Superior temporal gyrus (tissue), 1 donor: ENCODE measurements at regions not wholly inside any gene's neighbourhood (a gene's known extent, or its start where the extent isn't known, plus 50 kb on each side); places are given as distances from the start of the nearest gene placed in this dataset.

ENCODE experiments used
- DNase-seq: peaks from one replicate; pipeline ENCODE4 v3.0.0-alpha.2; 2016; ENCODE audit errors: extremely low spot score

DNA sequence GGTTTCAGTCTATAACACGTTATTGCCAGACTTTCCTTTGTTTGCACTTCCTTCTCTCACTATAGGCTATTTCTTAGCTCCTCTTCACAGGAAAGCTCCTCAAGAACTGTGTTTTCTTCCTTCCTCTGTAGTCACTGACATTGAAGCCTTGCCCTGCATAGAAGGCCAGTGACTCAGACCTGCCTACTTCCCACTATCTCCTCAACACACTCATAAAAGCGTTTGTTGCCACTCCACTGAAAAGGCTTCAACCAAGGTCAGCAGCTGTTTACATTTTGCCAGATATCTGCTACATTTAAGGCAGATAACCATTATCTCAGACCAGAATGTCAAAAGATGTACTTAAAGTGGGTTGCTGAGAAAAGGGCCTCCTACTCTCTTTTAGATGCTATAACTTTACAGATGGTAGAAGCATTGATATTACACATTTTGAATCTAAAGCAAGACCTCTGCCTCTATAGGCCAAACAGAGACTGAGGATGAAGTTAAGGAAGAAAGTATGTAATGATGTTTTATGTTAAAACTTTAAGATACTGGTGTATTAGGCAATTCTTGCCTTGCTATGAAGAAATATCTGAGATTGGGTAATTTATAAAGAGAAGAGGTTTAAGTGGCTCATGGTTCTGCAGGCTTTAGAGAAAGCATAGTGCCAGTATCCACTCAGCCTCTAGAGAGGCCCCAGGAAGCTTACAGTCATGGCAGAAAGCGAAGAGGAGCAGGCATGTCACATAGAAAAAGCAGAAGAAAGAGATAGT is 233.3 kb upstream of the FLRT2 start:
- DNase-seq = no peak

DNA sequence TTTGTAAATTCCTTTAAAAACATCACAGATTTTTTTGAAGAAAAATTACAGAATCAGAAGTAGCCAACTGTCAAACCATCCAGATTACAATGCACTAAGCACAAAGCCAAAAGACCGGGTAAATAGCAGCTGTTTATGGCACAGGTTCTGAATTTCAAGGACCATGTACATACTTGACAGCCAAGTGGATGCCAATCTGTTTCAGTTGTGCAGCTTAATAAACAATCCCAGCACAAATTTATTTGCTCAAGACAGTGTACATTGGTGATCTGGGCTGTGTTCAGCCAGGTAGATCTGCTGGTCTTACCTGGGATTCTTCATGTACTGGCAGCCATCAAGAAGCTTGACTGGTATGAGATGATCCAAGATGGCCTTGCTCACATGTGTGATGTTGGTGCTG is 229.8 kb upstream of the FLRT2 start:
- no peak for DNase-seq

DNA sequence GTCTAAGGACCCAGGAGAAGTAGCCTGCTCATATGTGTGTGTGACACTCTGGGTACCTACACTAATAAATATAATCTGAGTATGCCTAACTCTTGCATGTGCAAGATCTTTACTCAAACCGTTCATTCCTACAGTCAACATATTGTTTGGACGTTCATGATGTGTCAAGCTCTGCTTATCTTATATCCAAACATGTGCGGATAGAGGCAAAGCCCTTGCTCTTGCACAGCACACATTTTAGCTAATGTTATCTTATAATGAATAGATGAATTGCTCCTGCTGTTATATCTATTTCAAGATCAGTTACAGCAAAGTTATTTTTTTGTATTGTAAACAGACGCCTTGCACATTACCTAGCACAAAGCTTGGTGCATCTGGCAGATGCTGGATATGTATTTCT is 228.4 kb upstream of the FLRT2 start:
- DNase-seq = no peak

DNA sequence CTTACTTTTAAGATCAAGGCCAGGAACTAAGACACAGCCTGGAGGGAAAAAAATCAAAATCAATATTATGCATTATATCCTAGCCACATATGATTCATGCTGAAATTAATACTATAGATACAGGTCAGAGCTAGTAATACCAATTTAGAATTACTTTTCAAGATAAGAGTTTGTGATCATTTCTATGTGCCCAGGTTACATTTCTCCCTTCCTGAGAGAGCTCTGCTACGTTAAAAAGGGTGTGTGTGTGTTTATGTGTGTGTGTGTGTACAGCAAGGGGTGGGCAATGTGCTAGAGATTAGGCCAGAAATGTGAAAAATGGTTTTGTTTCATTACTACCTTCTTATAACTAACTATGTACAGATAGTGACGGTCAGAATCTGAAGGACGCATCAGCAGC is 223.9 kb upstream of the FLRT2 start:
- DNase-seq = no peak

DNA sequence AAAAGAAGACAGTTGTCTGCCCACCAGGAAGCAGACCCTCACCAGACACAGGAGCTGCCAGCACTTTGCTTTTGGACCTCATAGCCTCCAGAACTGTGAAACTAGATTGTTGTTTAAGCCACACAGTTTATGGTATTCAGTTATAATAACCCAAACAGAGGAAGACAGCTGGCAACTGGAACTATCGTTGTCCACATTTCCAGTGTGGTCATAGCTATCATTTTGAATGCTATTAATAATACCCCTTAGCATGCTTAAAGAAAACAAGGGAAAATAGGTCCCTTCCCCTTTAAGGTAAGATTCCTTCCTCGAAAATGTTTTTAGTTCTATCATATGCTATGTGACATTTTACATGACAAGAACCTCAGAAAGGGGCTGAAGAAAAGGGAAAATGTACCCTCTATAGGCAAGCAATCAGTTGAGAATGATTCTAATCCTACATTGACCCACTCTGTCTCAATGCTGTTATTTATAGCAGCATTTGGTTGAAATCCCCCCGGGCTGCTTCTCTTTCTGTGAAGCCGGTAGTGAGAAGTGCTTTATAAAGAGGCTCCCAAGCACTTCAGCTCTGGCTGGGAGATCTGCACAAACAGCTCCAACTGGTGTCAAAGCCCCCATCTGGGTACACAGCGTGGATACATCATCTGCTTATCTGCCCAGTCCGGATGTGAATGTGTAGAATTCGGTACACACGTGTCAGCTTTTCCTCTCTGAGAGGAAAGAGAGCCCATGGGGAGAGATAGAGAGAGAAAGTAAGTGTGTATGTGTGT is 221.2 kb upstream of the FLRT2 start:
- DNase-seq = no peak

DNA sequence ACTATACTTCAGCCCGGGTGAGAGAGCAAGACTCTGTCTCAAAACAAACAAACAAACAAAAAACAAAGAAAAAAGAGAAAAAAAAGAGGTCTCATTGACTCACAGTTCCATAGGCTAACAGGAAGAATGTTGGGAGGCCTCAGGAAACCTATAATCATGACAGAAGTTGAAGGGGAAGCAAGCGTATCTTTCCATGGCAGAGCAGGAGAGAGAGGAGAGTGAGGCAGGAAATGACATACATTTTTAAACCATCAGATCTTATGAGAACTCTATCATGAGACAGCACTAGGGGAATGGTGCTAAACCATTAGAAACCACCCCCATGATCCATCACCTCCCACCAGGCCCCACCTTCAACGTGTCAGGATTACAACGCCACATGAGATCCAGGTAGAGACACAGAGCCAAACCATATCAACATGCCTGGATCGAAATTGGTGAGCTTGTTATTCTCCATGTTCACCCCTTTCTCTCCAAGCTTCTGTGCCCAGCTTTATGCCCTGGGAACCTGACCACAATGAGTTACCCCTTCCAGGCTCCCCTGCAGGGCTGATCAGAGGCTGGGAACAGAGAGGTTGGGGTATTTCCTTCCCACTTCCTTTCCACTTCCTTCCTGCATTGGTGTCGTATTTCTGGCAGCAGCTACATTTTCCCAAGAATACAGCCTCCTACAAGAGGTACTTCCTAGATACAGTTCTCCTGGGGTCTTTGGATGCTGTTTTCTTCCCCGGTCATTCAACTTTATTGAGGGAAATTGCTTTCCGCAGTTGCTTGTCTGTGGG is 219.3 kb upstream of the FLRT2 start:
- no peak for DNase-seq

DNA sequence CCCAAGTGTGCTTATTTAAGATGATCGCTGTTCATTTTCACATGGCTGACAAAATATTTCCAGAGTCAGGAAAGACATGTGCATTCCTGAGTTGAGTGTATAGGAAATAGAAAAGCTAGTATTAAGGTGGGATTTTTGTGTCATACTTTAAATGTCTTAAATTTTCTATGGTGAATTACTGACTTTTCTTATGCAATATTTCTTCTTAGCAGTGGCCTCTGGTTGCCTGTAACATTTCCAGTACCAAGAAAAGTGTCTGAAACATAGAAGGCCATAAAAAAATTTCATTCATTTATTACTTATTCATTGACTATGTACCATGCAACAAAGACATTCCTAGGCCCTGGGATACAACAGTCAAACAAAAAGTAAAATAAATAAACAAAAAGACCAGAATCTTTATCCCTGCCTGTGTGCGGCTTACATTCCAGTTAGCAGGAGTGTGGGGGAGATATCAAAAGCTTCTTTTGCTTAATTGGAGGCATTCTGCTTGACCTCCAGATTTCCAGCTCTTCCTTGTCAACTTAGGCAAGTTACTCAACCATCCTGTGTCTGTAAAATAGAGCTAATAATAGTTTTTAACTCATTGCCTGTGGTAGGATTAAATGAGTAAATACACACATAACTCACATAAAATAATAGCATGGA is 216.3 kb upstream of the FLRT2 start:
- DNase-seq = no peak

DNA sequence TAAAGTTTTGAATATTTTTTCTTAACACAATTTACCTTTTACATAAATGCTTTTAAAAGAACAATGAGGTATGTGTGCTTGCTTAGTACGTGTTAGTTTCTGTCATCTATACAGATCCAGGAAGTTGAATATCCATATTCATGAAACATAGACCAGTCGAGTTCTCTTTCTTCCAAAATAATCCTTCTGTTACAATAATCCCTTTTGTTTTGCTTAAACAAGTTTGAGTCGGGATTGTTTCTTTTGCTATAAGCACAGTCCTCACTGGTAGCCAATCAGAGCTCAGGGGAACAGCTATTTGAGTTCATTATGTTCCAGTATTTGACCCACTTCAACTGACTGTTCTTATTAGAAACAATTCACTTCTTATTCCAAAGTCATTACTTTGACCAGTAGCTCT is 214.7 kb upstream of the FLRT2 start:
- no peak for DNase-seq

DNA sequence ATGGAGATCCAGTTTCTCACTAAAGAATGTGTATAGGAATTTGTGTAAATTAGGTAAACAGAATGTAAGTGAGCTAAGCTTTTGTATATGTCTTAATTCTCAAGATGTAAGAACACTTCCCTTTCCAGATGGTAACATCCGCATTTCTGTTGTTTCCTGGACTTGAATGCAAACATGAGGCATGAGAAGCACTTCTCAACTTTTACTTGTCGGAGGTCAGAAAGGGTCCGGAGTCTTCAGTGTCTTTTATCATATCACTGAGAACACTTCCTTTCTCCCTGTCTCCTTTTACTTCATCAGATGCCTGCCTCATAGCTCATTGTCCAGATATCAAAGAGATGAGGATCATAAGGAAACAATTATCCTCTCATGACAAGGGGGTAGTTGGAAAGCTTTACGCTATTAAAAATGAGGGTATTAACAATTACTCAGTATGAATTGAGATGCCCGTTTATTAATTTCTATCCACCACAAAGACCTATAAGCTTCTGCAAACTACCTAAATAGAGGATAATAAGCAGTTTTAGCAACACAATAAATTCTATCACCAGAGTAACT is 214.1 kb upstream of the FLRT2 start:
- DNase-seq = no peak

DNA sequence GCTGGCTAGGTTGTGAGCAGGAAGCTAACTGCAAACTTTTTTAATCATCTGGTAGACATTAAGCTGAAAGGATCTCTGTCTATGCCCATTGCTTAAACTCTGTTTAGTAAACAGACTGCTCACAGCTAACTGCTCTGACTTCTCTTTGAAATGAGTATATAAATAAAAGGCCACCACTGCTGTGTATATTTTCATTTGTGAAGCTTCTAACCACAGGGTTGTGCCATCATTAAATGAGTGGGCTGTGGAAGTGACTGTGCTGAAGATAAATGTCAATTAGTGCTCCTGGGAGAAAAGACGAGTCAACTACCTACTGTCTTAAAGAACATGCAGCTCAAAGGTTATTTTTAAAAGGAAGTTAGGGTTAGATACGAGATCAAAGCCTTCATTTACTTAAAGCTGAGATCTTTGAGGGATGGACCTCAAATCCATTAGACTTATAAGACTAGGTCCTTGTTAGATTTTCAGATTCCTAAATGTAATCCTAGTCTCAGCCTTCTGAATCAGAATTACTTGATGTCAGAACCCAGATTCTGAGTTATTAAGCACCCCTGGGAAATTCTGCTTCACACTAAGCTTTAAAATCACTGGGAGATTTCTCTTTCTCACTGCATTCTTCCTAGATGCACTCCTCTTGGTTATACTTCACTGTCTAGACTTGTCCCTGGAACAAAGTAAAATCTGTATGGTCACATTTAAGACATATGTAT is 213.1 kb upstream of the FLRT2 start:
- DNase-seq = no peak

DNA sequence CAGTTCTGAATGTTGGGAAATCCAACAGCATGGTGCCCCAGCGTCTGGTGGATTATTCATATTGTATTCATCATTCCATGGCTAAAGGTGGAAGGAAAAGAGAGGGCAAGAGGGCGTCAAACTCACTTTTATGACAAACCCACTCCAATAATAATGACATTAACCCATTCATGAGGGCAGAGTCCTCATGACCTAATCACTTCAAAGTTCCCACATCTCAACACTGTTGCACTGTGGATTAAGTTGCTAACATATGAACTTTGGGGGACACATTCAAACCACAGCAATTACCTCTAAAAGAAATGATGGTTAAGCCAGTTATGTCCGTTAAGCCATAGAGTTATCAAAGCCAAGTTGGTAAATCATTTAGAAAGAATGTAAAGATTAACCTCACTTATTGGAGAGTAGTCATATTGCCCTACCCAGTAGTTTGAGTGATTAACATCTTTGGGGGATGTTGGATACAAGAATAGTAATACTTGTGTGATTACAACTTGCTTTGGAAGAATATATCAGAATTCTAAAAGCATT is 212.4 kb upstream of the FLRT2 start:
- no peak for DNase-seq

DNA sequence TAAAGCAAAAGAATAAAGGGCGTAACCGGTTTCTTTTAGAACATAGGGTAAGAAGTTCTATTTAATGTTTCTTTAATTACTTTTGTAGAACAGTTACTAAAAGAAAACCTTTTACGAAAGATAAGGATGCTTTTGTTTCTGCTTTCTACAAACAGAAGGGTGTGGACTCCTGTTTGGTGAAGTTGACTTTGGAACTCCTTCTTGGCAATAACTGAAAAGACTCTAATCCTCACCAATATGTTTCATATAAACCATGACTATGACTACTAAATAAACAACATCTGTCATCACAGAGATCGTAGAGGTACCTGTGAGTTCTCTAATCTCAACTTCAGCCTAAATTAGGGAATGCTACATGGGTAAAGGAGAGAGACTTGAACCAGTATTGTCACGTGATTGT is 210.8 kb upstream of the FLRT2 start:
- no peak for DNase-seq

DNA sequence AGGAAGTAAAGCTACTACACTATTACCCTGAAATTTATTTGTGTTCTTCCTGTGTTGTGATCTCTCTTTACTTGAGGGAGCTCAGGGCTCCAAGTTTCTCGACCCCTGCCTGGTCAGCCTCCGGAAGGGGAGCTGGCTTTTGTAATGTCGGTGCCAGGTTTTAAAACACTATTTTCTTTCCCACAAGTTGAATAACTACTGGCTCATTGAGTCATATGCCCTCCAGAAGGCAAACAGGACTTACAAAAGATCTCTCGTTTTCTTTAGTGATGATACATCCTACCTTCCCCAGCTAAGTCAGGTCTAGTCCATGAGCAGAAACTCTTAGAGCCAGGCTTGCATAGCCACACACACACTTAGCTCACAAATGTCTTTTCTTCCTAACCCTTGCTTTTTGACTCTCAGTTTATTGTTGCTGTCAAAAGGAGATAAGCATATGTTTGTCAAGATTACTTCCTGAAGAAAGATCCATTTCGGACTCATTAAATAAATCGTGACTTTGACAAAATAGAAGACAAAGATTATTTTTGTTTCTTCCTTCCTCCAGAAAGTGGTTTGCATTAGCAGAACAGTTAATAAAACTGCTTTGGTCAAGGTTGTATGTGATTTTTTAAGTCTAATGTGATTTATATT is 209.8 kb upstream of the FLRT2 start:
- no peak for DNase-seq

DNA sequence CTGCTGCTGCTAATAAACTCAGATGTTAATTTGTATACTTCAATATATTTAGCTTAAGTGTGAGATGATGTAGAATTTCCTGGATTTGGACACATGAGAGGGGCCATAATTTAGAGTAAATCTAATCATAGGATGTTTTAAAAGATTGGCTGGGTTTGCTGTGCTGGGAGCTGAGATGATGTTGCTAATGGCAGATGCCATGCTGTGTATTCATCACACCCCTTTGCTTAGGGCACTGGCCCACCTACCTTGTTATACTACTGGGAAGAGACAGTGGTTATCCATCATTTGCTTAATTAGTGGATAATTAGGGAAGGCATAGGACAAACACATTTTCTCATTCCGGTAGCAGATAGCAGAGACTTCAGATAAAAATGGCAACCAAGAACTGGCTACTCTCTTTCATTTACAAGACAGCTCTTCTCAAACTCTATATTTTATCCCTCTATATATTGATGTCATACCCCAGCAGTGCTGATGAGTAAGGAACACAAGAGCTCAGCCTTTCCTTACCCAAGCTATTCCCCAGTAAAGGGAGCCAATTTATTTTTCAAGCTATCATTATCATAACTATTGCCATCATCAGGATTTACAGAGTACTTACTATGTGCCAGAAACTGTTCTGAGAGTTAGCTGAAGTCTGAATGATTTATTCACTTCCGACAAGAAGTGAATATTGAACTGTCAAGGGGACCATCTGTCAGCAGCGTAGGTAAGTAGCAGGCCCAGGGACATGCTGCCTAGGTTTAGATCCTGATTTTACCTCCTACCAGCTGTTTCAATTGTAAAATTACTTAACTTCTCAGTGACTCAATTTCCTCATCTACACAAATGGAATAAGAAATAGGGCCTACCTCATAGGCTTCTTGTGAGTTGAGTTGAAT is 204.6 kb upstream of the FLRT2 start:
- no peak for DNase-seq

DNA sequence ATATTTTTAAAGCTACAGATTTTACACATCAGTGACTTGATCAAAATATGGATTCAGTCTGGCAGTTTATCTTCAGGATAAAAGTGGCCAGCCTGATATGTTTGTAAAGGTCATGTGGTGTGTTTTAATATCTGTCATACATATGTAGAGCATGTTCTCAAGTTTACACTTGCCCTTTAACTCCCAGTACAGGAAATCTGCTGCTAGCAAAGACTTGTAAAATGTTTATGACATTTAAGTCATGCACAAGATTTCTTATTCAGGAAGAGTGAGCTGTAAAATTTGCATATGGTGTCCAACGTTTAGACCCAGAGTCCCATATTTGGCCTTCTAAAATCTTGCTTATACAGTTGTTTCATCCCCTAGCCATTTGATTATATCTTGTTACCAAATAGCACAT is 197.5 kb upstream of the FLRT2 start:
- no peak for DNase-seq

DNA sequence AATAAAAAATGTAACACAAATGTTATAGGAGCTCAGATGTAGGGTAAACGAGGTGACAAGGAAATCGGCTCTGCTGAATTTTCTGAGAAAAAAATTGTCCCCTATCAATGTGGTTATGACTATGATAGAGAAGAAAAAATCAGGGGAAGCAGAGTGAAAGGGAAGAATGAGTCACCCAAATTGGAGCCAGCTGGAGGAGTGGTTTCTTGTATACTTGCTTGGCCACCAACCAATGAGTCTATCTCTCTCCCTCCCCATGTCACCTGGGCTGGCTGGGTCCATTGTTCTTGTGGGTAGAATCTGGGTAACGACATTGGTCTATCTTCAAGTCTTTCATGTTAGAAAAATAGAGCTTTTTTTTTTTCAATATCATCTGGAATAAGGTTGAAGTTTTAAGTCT is 196.6 kb upstream of the FLRT2 start:
- DNase-seq = no peak

DNA sequence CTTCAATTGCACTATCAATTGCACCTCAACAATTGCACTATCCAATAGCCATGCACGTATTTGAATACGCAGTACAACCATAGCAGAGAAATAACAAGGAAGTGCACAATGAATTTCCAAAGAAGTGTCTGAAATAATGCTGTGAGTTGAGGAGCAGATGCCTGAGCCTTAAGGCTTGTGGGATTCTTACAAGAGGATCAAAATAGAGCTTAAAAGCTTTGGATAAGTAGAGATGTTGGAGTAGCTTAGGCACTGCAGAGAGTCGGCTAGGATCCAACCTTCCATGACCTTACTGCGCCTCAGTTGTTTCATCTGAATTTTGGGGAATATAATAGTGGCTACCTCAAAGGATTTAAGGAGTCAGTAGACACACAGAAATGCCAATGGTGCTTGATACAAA is 196.1 kb upstream of the FLRT2 start:
- no peak for DNase-seq

DNA sequence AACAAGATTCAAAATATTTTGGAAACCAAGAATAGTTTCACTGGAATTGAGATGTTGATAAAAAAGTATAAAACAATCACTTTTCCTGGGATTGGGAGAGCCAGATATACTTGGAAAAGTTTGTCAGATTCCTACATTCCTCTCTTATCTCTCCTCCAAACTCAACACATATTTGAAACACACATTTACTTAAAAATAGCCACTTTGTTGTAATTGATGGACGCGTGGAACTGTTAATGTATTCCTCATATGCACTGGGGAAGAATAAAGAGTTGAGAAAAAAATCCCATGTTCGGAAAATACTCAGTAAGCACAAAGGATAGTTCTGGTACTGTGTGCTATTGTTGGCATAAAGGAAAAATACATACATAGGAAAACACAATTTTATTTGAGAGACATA is 195.6 kb upstream of the FLRT2 start:
- no peak for DNase-seq

DNA sequence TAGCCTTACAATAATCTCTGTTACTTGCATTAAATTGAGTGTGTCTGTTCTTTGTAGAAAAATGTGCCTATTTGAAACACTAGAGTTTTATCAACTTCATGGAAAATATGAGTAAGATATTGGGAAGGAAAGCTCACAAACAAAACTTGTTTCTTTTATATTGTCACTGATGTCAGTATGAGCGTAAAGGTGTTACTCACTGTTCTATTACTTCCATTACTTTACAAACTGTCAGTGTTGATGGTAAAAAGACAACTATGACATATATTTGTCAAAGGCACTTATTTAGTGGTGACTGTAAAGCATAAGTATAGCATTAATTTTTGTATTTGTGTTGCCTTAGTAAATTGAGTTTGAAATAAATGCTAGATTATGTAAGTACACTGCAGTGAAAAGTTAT is 193.7 kb upstream of the FLRT2 start:
- no peak for DNase-seq

DNA sequence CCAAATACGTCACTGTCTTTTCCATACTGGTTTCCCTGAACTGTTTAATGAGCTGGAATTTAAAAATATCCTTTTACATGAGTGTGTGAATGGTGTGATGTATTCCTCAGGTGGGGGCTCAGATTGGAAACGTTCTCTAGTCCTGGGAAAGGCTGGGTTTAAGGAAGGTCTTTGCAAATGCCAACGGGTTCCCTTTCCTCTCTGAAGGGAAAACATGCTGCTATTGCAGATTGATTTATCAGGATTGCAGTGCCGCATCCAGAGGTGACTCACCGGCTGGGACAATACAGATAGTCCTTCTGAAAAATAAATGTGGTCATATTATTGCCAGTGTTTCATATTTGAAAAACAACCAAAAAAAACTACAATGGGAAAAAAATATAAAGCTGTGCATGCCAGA is 193.1 kb upstream of the FLRT2 start:
- no peak for DNase-seq
